DOHH2 (cell line): ENCODE measurements at regions not wholly inside any gene's neighbourhood (a gene's known extent, or its start where the extent isn't known, plus 50 kb on each side); places are given as distances from the start of the nearest gene placed in this dataset.

Source experiments
- H3F3A ChIP-seq: fragments of 200-600 bp; sonication (generic), shearing (Covaris generic); 2 replicates; pipeline ENCODE4 v1.6.0; 2016; ENCODE audit warnings: antibody characterized with exemption, mild to moderate bottlenecking; ENCODE audit not compliant: control insufficient read depth, insufficient read depth
- H3K27ac ChIP-seq: fragments of 200-600 bp; sonication (generic); 2 replicates; pipeline ENCODE4 v1.5.1; 2014; ENCODE audit warnings: low read depth, mild to moderate bottlenecking, low read length, moderate library complexity
- H3K27me3 ChIP-seq: fragments of 200-600 bp; sonication (generic); 2 replicates; pipeline ENCODE4 v1.6.1; 2014; ENCODE audit warnings: mild to moderate bottlenecking, low read length, mixed read lengths; ENCODE audit not compliant: control insufficient read depth
- H3K36me3 ChIP-seq: fragments of 200-600 bp; sonication (generic); 2 replicates; pipeline ENCODE4 v1.6.1; 2014; ENCODE audit warnings: mild to moderate bottlenecking, low read length, moderate library complexity, mixed read lengths; ENCODE audit not compliant: control insufficient read depth
- H3K4me1 ChIP-seq: fragments of 200-600 bp; sonication (generic); 2 replicates; pipeline ENCODE4 v1.6.1; 2014; ENCODE audit warnings: mild to moderate bottlenecking, low read length, mixed read lengths; ENCODE audit not compliant: control insufficient read depth
- H3K4me2 ChIP-seq: fragments of 200-600 bp; sonication (generic); 2 replicates; pipeline ENCODE4 v1.6.0; 2014; ENCODE audit warnings: mild to moderate bottlenecking, low read length, moderate library complexity
- H3K4me3 ChIP-seq: fragments of 200-600 bp; sonication (generic); 2 replicates; pipeline ENCODE4 v1.5.1; 2014; ENCODE audit warnings: mild to moderate bottlenecking, low read length, mixed read lengths
- H3K79me2 ChIP-seq: fragments of 200-600 bp; sonication (generic); 2 replicates; pipeline ENCODE4 v1.6.1; 2014; ENCODE audit warnings: mild to moderate bottlenecking, low read length, mixed read lengths; ENCODE audit not compliant: control insufficient read depth
- H3K9me2 ChIP-seq: fragments of 200-600 bp; sonication (generic); replicated peaks from 2 replicates; pipeline ENCODE4 v1.6.1; 2014; ENCODE audit warnings: mild to moderate bottlenecking, low read length, mixed read lengths; ENCODE audit not compliant: control insufficient read depth
- H3K9me3 ChIP-seq: fragments of 200-600 bp; sonication (generic); 2 replicates; pipeline ENCODE4 v1.6.1; 2014; ENCODE audit warnings: antibody characterized with exemption, low read length, mixed read lengths; ENCODE audit not compliant: control insufficient read depth, insufficient read depth
- H4K20me1 ChIP-seq: fragments of 200-600 bp; sonication (generic); 2 replicates; pipeline ENCODE4 v1.6.0; 2014; ENCODE audit warnings: low read depth, mild to moderate bottlenecking, antibody characterized with exemption, low read length, moderate library complexity; ENCODE audit not compliant: control insufficient read depth, insufficient read depth
- CTCF ChIP-seq: fragments of 200-600 bp; sonication (generic); IDR thresholded peaks from one replicate; pipeline ENCODE4 v1.5.1; 2014; ENCODE audit warnings: antibody characterized with exemption, mild to moderate bottlenecking, low read depth, low read length; ENCODE audit not compliant: poor library complexity, severe bottlenecking
- EZH2phosphoT487 ChIP-seq: fragments of 200-600 bp; sonication (generic); IDR thresholded peaks from 2 replicates; pipeline ENCODE4 v1.6.1; 2017; ENCODE audit warnings: borderline replicate concordance, mild to moderate bottlenecking, antibody characterized with exemption, low read length, moderate library complexity, mixed read lengths

- no peak overlapping the region for H3K27ac ChIP-seq
- H3K27me3 ChIP-seq = no peaks in the 10 kb centered on the region
- H3F3A ChIP-seq = no peaks in the 10 kb centered on the region
- H3K4me1 ChIP-seq = no peaks in the 10 kb centered on the region
- TF ChIP-seq CTCF (no peak), EZH2phosphoT487 (no peak)
- H3K79me2 ChIP-seq = no peaks in the 10 kb centered on the region
- H3K4me3 ChIP-seq = no peak overlapping the region
- H3K9me3 ChIP-seq = no peaks in the 10 kb centered on the region
- H3K4me2 ChIP-seq = no peak overlapping the region
- no peaks in the 10 kb centered on the region for H3K9me2 ChIP-seq
- no peaks in the 10 kb centered on the region for H4K20me1 ChIP-seq
- no peaks in the 10 kb centered on the region for H3K36me3 ChIP-seq
These were observed 544.9 kb downstream of the TOX3 start for GRCh38 chr16:52002026-52002425.

GRCh38 chr16:51996516-51996915 is 550.4 kb downstream of the TOX3 start:
- H3K36me3 ChIP-seq = no peaks in the 10 kb centered on the region
- H4K20me1 ChIP-seq = no peaks in the 10 kb centered on the region
- no peaks in the 10 kb centered on the region for H3K79me2 ChIP-seq
- H3K9me2 ChIP-seq = no peaks in the 10 kb centered on the region
- no peaks in the 10 kb centered on the region for H3K27me3 ChIP-seq
- H3F3A ChIP-seq = no peaks in the 10 kb centered on the region
- no peak overlapping the region for H3K4me3 ChIP-seq
- no peaks in the 10 kb centered on the region for H3K9me3 ChIP-seq
- no peak overlapping the region for H3K27ac ChIP-seq
- no peak for TF ChIP-seq EZH2phosphoT487
- no peak for TF ChIP-seq CTCF
- H3K4me2 ChIP-seq = no peak overlapping the region
- no peaks in the 10 kb centered on the region for H3K4me1 ChIP-seq

GRCh38 chr16:51994597-51994996 is 552.3 kb downstream of the TOX3 start:
- H3K79me2 ChIP-seq = no peaks in the 10 kb centered on the region
- no peaks in the 10 kb centered on the region for H3K9me2 ChIP-seq
- no peaks in the 10 kb centered on the region for H3K36me3 ChIP-seq
- no peaks in the 10 kb centered on the region for H3K9me3 ChIP-seq
- H3K27me3 ChIP-seq = no peaks in the 10 kb centered on the region
- no peaks in the 10 kb centered on the region for H3F3A ChIP-seq
- H3K4me3 ChIP-seq = no peak overlapping the region
- no peaks in the 10 kb centered on the region for H3K4me1 ChIP-seq
- H3K27ac ChIP-seq = no peak overlapping the region
- H3K4me2 ChIP-seq = no peak overlapping the region
- H4K20me1 ChIP-seq = no peaks in the 10 kb centered on the region
- TF ChIP-seq CTCF (no peak), EZH2phosphoT487 (no peak)

- H3K9me3 ChIP-seq = no peaks in the 10 kb centered on the region
- H3K4me1 ChIP-seq = no peaks in the 10 kb centered on the region
- H3K79me2 ChIP-seq = no peaks in the 10 kb centered on the region
- H3K4me3 ChIP-seq = no peak overlapping the region
- no peaks in the 10 kb centered on the region for H3K9me2 ChIP-seq
- TF ChIP-seq CTCF (no peak), EZH2phosphoT487 (no peak)
- H4K20me1 ChIP-seq = no peaks in the 10 kb centered on the region
- H3K27ac ChIP-seq = no peak overlapping the region
- no peaks in the 10 kb centered on the region for H3K36me3 ChIP-seq
- no peaks in the 10 kb centered on the region for H3K27me3 ChIP-seq
- H3F3A ChIP-seq = no peaks in the 10 kb centered on the region
- H3K4me2 ChIP-seq = no peak overlapping the region
These were observed 557.2 kb downstream of the TOX3 start for GRCh38 chr16:51989637-51990230.
